Endothelial cell of umbilical vein (primary cell): ENCODE measurements at regions not wholly inside any gene's neighbourhood (a gene's known extent, or its start where the extent isn't known, plus 50 kb on each side); places are given as distances from the start of the nearest gene placed in this dataset.

Source experiments
- BruUV-seq: library from RNA; stranded (reverse); fragments of 400-500 nt; replicated peaks from 2 replicates; lab custom pipeline; 2021; lab: Mats Ljungman, UMichigan
- CTCF ChIA-PET: fragments of 300-600, 350-600 bp; sonication (Branson Sonifier 250); formaldehyde crosslinking; loops from one replicate; lab custom pipeline; 2021; ENCODE audit warnings: antibody characterized with exemption, inconsistent platforms; lab: Charles Lee
- POLR2A ChIA-PET: fragments of 300-600, 350-600 bp; sonication (Branson Sonifier 250); formaldehyde crosslinking; loops from one replicate; lab custom pipeline; 2021; ENCODE audit warnings: antibody characterized with exemption, inconsistent platforms; lab: Charles Lee
- DNase-seq: peaks from one replicate; pipeline ENCODE4 v3.0.0-alpha.2; 2011; ENCODE audit warnings: low read depth, low spot score
- FAIRE-seq: peaks from 2 replicates; lab custom pipeline; 2011; peaks lifted over from hg19 to GRCh38; lab: Jason Lieb, UNC
- H2AFZ ChIP-seq: 2 replicates; pipeline ENCODE4 v1.6.0; 2012; ENCODE audit warnings: low read depth, low read length, control low read depth, inconsistent platforms
- H3K27ac ChIP-seq: 2 replicates; pipeline ENCODE4 v1.5.1; 2011; ENCODE audit warnings: low read depth, mild to moderate bottlenecking, control low read depth, low read length, moderate library complexity; ENCODE audit not compliant: insufficient read depth
- H3K27me3 ChIP-seq, 2 experiments: 2 replicates each; pipeline versions ENCODE4 v1.6.0 to v1.6.1; 2011; ENCODE audit warnings: low read length in 2 of 2, mixed read lengths in 1 of 2; ENCODE audit not compliant: control insufficient read depth in 2 of 2, insufficient read depth in 2 of 2
- H3K36me3 ChIP-seq, 2 experiments: 2 replicates in 1 of 2; 3 replicates in 1 of 2; pipeline ENCODE4 v1.5.1; 2011; ENCODE audit warnings: low read length in 2 of 2, mild to moderate bottlenecking in 1 of 2, moderate library complexity in 1 of 2; ENCODE audit not compliant: control insufficient read depth in 2 of 2, insufficient read depth in 2 of 2; ENCODE audit errors: extremely low read depth in 1 of 2
- H3K4me1 ChIP-seq: 3 replicates; pipeline ENCODE4 v1.5.1; 2011; ENCODE audit warnings: mild to moderate bottlenecking, low read length; ENCODE audit not compliant: control insufficient read depth, insufficient read depth; ENCODE audit errors: extremely low read depth
- H3K4me2 ChIP-seq: 2 replicates; pipeline ENCODE4 v1.6.1; 2011; ENCODE audit warnings: low read length, control low read depth, mixed read lengths; ENCODE audit not compliant: insufficient read depth
- H3K4me3 ChIP-seq, 3 experiments: fragments of 200-600 bp in 1 of 3; sonication (generic), shearing (Covaris generic) in 1 of 3; replicated peaks in 1 of 3; 2 replicates each; pipeline ENCODE4 v1.5.1; 2011 to 2016; ENCODE audit warnings: control low read depth in 3 of 3, low read length in 3 of 3, mild to moderate bottlenecking in 2 of 3, inconsistent platforms in 1 of 3, low read depth in 1 of 3, moderate library complexity in 1 of 3; ENCODE audit not compliant: insufficient read depth in 1 of 3
- H3K79me2 ChIP-seq: 2 replicates; pipeline ENCODE4 v1.6.0; 2012; ENCODE audit warnings: low read length, inconsistent platforms; ENCODE audit not compliant: control insufficient read depth, insufficient read depth
- H3K9ac ChIP-seq: replicated peaks from 2 replicates; pipeline ENCODE3; 2011; ENCODE audit warnings: low read length, control low read depth; ENCODE audit not compliant: insufficient read depth; ENCODE audit errors: extremely low read depth
- H3K9me1 ChIP-seq: replicated peaks from 3 replicates; pipeline ENCODE4 v1.6.0; 2011; ENCODE audit warnings: mild to moderate bottlenecking, low read length; ENCODE audit not compliant: control insufficient read depth, insufficient read depth; ENCODE audit errors: extremely low read depth
- H3K9me3 ChIP-seq: replicated peaks from 2 replicates; pipeline ENCODE4 v1.5.1; 2012; ENCODE audit warnings: low read length, inconsistent platforms; ENCODE audit not compliant: control insufficient read depth, insufficient read depth
- H4K20me1 ChIP-seq: replicated peaks from 2 replicates; pipeline ENCODE3; 2011; ENCODE audit warnings: mild to moderate bottlenecking, low read length; ENCODE audit not compliant: control insufficient read depth, insufficient read depth; ENCODE audit errors: extremely low read depth
- CTCF ChIP-seq, 2 donors: IDR thresholded peaks; 1 replicate in 1 of 2; 2 replicates in 1 of 2; pipeline ENCODE4 v1.5.1; 2011; ENCODE audit warnings: low read length in 2 of 2, mild to moderate bottlenecking in 2 of 2, moderate library complexity in 2 of 2, control low read depth in 1 of 2, inconsistent platforms in 1 of 2, low read depth in 1 of 2; ENCODE audit not compliant: insufficient read depth in 1 of 2; ENCODE audit errors: extremely low read depth in 1 of 2
- EZH2 ChIP-seq: IDR thresholded peaks from 2 replicates; pipeline ENCODE4 v1.6.1; 2012; ENCODE audit warnings: borderline replicate concordance, low read depth, mild to moderate bottlenecking, moderate library complexity, low read length, inconsistent platforms; ENCODE audit not compliant: severe bottlenecking
- FOS ChIP-seq: IDR thresholded peaks from 2 replicates; pipeline ENCODE4 v1.6.1; 2011; ENCODE audit warnings: mild to moderate bottlenecking, low read length, moderate library complexity, borderline replicate concordance; ENCODE audit not compliant: insufficient read depth
- GATA2 ChIP-seq: IDR thresholded peaks from 2 replicates; pipeline ENCODE4 v1.7.0; 2011; ENCODE audit warnings: low read depth, mild to moderate bottlenecking, moderate library complexity, mixed read lengths, low read length; ENCODE audit not compliant: insufficient read length, insufficient read depth
- JUN ChIP-seq: IDR thresholded peaks from 2 replicates; pipeline ENCODE4 v1.6.1; 2011; ENCODE audit warnings: borderline replicate concordance, low read depth; ENCODE audit not compliant: insufficient read length, insufficient read depth
- MYC ChIP-seq: IDR thresholded peaks from one replicate; pipeline ENCODE4 v1.6.1; 2011; ENCODE audit warnings: mild to moderate bottlenecking, low read depth, low read length
- POLR2A ChIP-seq: IDR thresholded peaks from 2 replicates; pipeline ENCODE4 v1.6.1; 2012; ENCODE audit warnings: low read depth, mild to moderate bottlenecking, control low read depth, low read length
- POLR2AphosphoS5 ChIP-seq: IDR thresholded peaks from 2 replicates; pipeline ENCODE4 v1.6.1; 2012; ENCODE audit warnings: low read depth, mild to moderate bottlenecking, control low read depth, low read length, moderate library complexity; ENCODE audit not compliant: insufficient read depth
- dilution Hi-C: fragments of 300-500 bp; cut with MboI; formaldehyde crosslinking; loops from one replicate; pipeline ENCODE4 v1.15.0; 2019; ENCODE audit warnings: low sequenced_read_pairs; ENCODE audit not compliant: extremely low pct_ligation_motif_present
- intact Hi-C: fragments of 100-400 bp; cut with micrococcal nuclease; formaldehyde crosslinking; loops from one replicate; pipeline ENCODE4 v1.10.0; 2022
- TF ChIP-seq, protein P1 (sequence below): IDR thresholded peaks from 2 replicates; pipeline ENCODE4 v1.6.1; 2011; ENCODE audit not compliant: insufficient read depth, insufficient read length

GRCh38 chr4:148813289-148813688, 371.1 kb upstream of the NR3C2 start:
- no peak overlapping the region for H3K4me2 ChIP-seq
- CTCF ChIA-PET: interaction anchor here (1.3 kb wide), 1 partner anchor 18 kb away, joined by 3 read pairs; no protein-coding TSS in a partner anchor
- no peaks in the 10 kb centered on the region for H3K4me1 ChIP-seq
- no peak overlapping the region for H3K27ac ChIP-seq
- no peaks in the 10 kb centered on the region for H3K79me2 ChIP-seq
- POLR2A ChIA-PET: no interaction called here
- H3K36me3 ChIP-seq: no peaks in the 10 kb centered on the region
- H3K27me3 ChIP-seq: no peaks in the 10 kb centered on the region
- TF ChIP-seq FOS (no peak), POLR2AphosphoS5 (no peak), MYC (no peak), JUN (no peak), EZH2 (no peak), POLR2A (no peak), GATA2 (no peak), CTCF (IDR thresholded peaks at IDR 0.05; ENCODE audit: extremely low read depth in 1 of 2, insufficient read depth in 1 of 2, low read depth in 1 of 2, low read length in 2 of 2) (no peak)
- TF ChIP-seq, protein P1, sequence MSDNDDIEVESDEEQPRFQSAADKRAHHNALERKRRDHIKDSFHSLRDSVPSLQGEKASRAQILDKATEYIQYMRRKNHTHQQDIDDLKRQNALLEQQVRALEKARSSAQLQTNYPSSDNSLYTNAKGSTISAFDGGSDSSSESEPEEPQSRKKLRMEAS: no peak
- H3K9ac ChIP-seq: no peak overlapping the region
- H2AFZ ChIP-seq: no peak overlapping the region
- no peak overlapping the region for H3K4me3 ChIP-seq
- no peaks in the 10 kb centered on the region for H3K9me3 ChIP-seq
- BruUV-seq: no TSS peak
- H4K20me1 ChIP-seq: no peaks in the 10 kb centered on the region
- intact Hi-C loops (no loop called here), dilution Hi-C loops (no loop called here)
- no peak for FAIRE-seq
- H3K9me1 ChIP-seq: no peaks in the 10 kb centered on the region
- DNase-seq: no peak
